ENCODE measurements at regions not wholly inside any gene's neighbourhood (a gene's known extent, or its start where the extent isn't known, plus 50 kb on each side); places are given as distances from the start of the nearest gene placed in this dataset.

DNA sequence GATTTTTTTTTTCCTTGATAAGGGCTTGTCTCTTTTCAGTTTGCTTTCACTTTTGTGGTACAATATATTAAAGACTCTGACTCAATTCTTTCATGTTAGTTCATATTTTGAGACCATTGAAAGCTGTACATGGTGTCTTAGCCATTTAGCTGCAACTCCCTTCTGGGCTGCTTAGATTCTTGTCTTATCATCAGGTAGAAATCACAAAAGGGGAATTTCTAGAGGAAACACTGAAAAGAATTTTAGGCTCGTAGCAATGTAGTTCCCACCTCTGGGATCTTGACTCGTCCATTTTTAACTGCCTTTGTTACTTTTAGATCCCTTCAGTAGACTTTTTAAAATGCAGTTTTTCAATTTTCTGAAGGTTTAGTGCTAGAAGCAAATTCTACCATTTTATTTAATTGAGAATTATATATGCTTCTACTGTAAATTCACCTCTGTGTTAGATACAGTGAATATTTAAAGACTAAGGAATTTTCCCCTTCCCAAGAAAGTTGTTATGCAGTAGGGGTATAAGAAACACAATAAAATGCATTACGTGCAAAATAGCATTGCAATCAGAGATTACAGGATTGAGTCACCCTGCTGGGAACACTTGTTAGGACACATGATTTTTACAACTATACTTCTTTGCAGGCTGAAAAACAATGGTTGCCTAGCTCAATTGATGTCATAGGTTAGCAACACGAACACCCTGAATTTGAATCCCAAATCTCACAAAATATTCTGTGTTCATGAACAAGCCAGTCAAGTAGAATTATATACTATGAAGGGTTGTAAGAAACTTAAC, 772.7 kb downstream of the PDCD6IP start:
- no peaks in the 10 kb centered on the region for H3K4me1 ChIP-seq
- TF ChIP-seq, protein P1, sequence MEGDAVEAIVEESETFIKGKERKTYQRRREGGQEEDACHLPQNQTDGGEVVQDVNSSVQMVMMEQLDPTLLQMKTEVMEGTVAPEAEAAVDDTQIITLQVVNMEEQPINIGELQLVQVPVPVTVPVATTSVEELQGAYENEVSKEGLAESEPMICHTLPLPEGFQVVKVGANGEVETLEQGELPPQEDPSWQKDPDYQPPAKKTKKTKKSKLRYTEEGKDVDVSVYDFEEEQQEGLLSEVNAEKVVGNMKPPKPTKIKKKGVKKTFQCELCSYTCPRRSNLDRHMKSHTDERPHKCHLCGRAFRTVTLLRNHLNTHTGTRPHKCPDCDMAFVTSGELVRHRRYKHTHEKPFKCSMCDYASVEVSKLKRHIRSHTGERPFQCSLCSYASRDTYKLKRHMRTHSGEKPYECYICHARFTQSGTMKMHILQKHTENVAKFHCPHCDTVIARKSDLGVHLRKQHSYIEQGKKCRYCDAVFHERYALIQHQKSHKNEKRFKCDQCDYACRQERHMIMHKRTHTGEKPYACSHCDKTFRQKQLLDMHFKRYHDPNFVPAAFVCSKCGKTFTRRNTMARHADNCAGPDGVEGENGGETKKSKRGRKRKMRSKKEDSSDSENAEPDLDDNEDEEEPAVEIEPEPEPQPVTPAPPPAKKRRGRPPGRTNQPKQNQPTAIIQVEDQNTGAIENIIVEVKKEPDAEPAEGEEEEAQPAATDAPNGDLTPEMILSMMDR (IDR thresholded peaks at IDR 0.05; ENCODE audit: low read depth, low read length): no peak
- DNase-seq: no peak
- H3K36me3 ChIP-seq: no peaks in the 10 kb centered on the region
- H3K4me3 ChIP-seq (ENCODE audit: low read depth, low read length): no peak overlapping the region
- H3K9me3 ChIP-seq: no peaks in the 10 kb centered on the region
- H3K27me3 ChIP-seq: no peaks in the 10 kb centered on the region

DNA sequence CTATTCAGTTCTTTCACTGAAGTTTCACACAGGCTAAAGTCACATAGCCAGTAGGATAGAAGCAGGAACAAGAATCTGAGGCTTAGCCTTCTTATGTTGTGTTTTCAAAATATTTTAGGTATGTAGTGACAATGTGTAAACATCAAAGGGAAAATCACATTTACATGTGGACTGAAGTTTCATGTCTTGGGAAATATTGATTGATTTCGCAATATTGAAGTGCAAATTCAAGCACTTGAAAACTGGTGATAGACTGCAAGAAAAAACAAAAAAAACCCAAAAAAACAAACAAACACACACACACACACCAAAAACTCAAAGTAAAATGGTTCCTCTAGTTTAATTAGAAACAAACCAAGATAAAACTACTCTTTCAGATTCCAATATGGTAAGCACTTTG, 773.3 kb downstream of the PDCD6IP start:
- Histone ChIP-seq H3K36me3 (no peaks in the 10 kb centered on the region), H3K9me3 (no peaks in the 10 kb centered on the region), H3K4me1 (no peaks in the 10 kb centered on the region), H3K27me3 (no peaks in the 10 kb centered on the region), H3K4me3 (ENCODE audit: low read depth, low read length) (no peak overlapping the region)
- no peak for DNase-seq
- TF ChIP-seq, protein P1 (IDR thresholded peaks at IDR 0.05; ENCODE audit: low read depth, low read length): no peak

- no peaks in the 10 kb centered on the region for H3K4me1 ChIP-seq
- no peaks in the 10 kb centered on the region for H3K9me3 ChIP-seq
- H3K27me3 ChIP-seq: no peaks in the 10 kb centered on the region
- TF ChIP-seq, protein P1 (IDR thresholded peaks at IDR 0.05; ENCODE audit: low read depth, low read length): no peak
- no peaks in the 10 kb centered on the region for H3K36me3 ChIP-seq
- DNase-seq: no peak
- no peak overlapping the region for H3K4me3 ChIP-seq (ENCODE audit: low read depth, low read length)
Measured at GRCh38 chr3:34575776-34576175, 777.3 kb downstream of the PDCD6IP start.

DNA sequence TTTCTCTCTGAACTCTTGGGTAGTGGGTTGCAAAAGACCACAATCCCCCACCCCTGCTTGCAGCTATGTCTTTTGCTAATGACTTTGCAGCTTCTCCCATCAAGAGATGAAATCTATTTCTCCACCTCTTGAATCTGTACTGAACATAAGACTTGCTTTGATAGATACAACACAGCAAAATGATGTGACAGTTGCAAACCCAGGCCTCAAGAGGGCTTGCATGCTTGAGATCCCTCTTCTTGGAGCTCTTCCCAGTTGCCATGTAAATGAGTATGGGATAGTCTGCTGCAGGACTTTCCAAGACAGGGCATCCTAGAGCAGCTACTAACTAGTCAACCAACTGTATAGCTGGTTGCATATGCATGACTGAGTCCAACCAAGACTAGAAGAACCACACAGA, 783.6 kb downstream of the PDCD6IP start:
- Histone ChIP-seq H3K4me1 (no peaks in the 10 kb centered on the region), H3K36me3 (no peaks in the 10 kb centered on the region), H3K27me3 (no peaks in the 10 kb centered on the region), H3K4me3 (ENCODE audit: low read depth, low read length) (no peak overlapping the region), H3K9me3 (no peaks in the 10 kb centered on the region)
- TF ChIP-seq, protein P1 (IDR thresholded peaks at IDR 0.05; ENCODE audit: low read depth, low read length): no peak
- DNase-seq: no peak

GRCh38 chr3:34583451-34583850, 785.0 kb downstream of the PDCD6IP start:
- H3K9me3 ChIP-seq: no peaks in the 10 kb centered on the region
- H3K27me3 ChIP-seq: no peaks in the 10 kb centered on the region
- no peaks in the 10 kb centered on the region for H3K36me3 ChIP-seq
- TF ChIP-seq, protein P1 (IDR thresholded peaks at IDR 0.05; ENCODE audit: low read depth, low read length): no peak
- no peak for DNase-seq
- no peak overlapping the region for H3K4me3 ChIP-seq (ENCODE audit: low read depth, low read length)
- no peaks in the 10 kb centered on the region for H3K4me1 ChIP-seq

DNA sequence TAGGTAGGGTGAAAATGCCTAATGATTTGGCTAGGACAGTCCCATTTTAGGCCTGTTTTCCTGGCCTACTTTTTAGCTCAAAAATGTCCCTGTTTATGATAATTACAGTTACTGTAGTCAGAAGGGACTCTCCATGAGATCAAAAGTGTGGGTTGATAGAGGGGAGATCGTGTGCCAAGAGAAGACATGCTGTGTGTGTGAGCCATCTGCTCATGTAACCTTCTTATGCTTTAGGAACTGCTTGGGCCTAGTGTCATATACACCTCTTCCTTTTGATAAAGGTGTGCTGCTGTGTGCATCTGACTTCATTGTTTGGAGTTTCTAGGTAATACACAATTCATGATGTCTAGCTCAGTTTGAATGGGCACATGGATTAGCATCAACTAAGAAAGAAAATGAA, 786.5 kb downstream of the PDCD6IP start:
- Histone ChIP-seq H3K9me3 (no peaks in the 10 kb centered on the region), H3K36me3 (no peaks in the 10 kb centered on the region), H3K27me3 (no peaks in the 10 kb centered on the region), H3K4me1 (no peaks in the 10 kb centered on the region), H3K4me3 (ENCODE audit: low read depth, low read length) (no peak overlapping the region)
- TF ChIP-seq, protein P1 (IDR thresholded peaks at IDR 0.05; ENCODE audit: low read depth, low read length): no peak
- DNase-seq: no peak

Data from BE2C (cell line).